BJ (cell line): ENCODE measurements at regions not wholly inside any gene's neighbourhood (a gene's known extent, or its start where the extent isn't known, plus 50 kb on each side); places are given as distances from the start of the nearest gene placed in this dataset.

Source experiments
- CTCF ChIA-PET: fragments of 350-600 bp; formaldehyde crosslinking; extraction: SDS; loops from one replicate; lab custom pipeline; 2021; ENCODE audit warnings: antibody characterized with exemption, inconsistent platforms; lab: Yijun Ruan, JAX
- POLR2A ChIA-PET: fragments of 300-600 bp; sonication (Branson Sonifier 250); formaldehyde crosslinking; extraction: SDS; loops from one replicate; lab custom pipeline; 2021; ENCODE audit warnings: antibody characterized with exemption; lab: Charles Lee
- DNase-seq: peaks from one replicate; pipeline ENCODE4 v3.0.0-alpha.2; 2011; ENCODE audit warnings: low read depth
- H3K27me3 ChIP-seq: 2 replicates; pipeline ENCODE4 v1.6.0; 2011; ENCODE audit warnings: low read length; ENCODE audit not compliant: control insufficient read depth, insufficient read depth
- H3K36me3 ChIP-seq: 2 replicates; pipeline ENCODE4 v1.5.1; 2011; ENCODE audit warnings: low read length; ENCODE audit not compliant: control insufficient read depth, insufficient read depth
- H3K4me3 ChIP-seq: 2 replicates; pipeline ENCODE4 v1.5.1; 2011; ENCODE audit warnings: low read depth, mild to moderate bottlenecking, control low read depth, low read length
- TF ChIP-seq, protein P1 (sequence below): IDR thresholded peaks from 2 replicates; pipeline ENCODE4 v1.5.1; 2011; ENCODE audit warnings: low read depth, mild to moderate bottlenecking, control low read depth, inconsistent platforms, low read length, moderate library complexity; ENCODE audit not compliant: insufficient read depth

DNA sequence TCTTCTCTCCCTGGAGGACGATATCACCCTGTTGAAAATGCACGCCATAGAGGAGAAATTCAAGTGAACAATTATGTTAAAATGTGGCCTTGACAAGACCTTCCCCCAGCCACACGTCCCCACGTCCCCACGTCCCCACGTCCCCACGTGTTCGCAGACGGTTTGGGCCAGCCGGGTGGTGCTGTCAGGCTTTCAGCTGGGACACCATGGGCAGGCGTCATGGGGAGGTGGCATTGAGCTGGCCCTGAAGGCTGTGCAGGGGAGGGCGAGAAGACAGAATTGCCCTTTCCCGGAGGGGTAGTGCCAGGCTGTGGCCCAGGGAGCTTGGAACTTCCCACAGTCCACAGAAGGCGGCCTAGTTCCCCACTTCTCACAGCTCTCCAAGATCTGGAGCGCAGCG is 240.7 kb upstream of the RAB6C start:
- Histone ChIP-seq H3K4me3 (no peak overlapping the region), H3K36me3 (no peaks in the 10 kb centered on the region), H3K27me3 (no peaks in the 10 kb centered on the region)
- DNase-seq = no peak
- ChIA-PET POLR2A (no interaction called here), CTCF (no interaction called here)
- TF ChIP-seq, protein P1, sequence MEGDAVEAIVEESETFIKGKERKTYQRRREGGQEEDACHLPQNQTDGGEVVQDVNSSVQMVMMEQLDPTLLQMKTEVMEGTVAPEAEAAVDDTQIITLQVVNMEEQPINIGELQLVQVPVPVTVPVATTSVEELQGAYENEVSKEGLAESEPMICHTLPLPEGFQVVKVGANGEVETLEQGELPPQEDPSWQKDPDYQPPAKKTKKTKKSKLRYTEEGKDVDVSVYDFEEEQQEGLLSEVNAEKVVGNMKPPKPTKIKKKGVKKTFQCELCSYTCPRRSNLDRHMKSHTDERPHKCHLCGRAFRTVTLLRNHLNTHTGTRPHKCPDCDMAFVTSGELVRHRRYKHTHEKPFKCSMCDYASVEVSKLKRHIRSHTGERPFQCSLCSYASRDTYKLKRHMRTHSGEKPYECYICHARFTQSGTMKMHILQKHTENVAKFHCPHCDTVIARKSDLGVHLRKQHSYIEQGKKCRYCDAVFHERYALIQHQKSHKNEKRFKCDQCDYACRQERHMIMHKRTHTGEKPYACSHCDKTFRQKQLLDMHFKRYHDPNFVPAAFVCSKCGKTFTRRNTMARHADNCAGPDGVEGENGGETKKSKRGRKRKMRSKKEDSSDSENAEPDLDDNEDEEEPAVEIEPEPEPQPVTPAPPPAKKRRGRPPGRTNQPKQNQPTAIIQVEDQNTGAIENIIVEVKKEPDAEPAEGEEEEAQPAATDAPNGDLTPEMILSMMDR = no peak

DNA sequence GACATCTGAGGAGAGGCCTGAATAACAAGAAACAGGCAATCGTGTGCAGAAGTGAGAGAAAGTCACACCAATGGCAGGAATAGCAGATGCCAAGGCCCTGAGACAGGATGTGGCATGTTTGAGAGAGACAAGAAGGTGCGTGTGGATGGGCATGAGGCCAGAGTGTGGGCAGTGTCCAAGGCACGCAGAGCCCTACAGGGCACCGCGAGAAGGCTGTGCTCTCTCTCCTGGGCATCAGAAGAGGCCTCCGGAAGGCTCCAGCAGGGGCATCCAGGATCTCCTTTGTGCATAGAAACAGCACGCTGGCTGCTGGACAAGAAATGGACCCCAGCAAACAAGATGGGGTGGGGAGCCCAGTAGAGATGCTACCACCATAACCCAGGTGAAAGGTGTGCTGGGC is 239.0 kb upstream of the RAB6C start:
- TF ChIP-seq, protein P1 = no peak
- CTCF ChIA-PET = no interaction called here

DNA sequence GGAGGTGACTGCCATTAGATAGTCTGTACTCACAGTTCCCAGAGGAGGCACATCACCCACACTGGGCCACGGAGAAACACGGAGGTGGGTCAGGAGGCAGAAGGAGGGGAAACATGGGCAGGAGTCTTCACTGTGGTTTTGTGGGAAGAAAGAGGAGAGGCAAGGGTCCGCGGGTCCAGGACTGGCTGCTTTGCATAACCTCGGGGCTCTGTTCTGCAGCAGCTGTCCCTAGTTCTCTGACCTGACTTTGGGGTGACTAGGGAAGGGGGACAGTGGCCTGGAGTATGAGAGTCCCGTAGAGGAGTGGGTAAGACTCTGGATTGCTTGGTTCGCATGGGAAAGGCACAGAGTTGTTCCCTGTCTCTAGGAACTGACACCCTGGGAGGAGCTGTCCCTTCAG is 238.3 kb upstream of the RAB6C start:
- TF ChIP-seq, protein P1 = no peak
- H3K4me3 ChIP-seq = no peak overlapping the region
- ChIA-PET POLR2A (no interaction called here), CTCF (no interaction called here)
- no peaks in the 10 kb centered on the region for H3K36me3 ChIP-seq
- H3K27me3 ChIP-seq = no peaks in the 10 kb centered on the region
- DNase-seq = no peak

More for the DNA sequence above, 239.0 kb upstream of the RAB6C start:
- POLR2A ChIA-PET = no interaction called here
- no peak for DNase-seq
- no peaks in the 10 kb centered on the region for H3K27me3 ChIP-seq
- H3K36me3 ChIP-seq = no peaks in the 10 kb centered on the region
- no peak overlapping the region for H3K4me3 ChIP-seq

DNA sequence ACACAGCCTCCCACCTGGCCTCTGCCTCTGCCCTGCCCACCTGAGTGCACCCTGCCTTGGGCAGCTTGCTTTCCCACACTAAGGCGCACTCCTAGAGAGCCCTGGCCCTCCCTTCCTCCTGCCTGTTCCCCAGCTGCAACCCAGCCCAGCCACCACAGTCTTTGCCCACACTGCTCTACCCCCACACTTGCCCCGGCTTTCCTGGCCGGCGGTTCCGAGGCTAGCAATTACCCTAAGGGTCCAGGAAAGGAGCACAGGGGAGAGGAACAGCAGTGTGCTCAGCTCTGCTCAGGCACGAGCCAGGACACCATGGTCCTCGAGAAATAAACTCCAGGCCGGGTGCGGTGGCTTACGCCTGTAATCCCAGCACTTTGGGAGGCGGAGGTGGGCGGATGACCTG is 237.8 kb upstream of the RAB6C start:
- Histone ChIP-seq H3K36me3 (no peaks in the 10 kb centered on the region), H3K27me3 (no peaks in the 10 kb centered on the region), H3K4me3 (no peak overlapping the region)
- ChIA-PET POLR2A (no interaction called here), CTCF (no interaction called here)
- TF ChIP-seq, protein P1 = no peak
- DNase-seq = no peak

DNA sequence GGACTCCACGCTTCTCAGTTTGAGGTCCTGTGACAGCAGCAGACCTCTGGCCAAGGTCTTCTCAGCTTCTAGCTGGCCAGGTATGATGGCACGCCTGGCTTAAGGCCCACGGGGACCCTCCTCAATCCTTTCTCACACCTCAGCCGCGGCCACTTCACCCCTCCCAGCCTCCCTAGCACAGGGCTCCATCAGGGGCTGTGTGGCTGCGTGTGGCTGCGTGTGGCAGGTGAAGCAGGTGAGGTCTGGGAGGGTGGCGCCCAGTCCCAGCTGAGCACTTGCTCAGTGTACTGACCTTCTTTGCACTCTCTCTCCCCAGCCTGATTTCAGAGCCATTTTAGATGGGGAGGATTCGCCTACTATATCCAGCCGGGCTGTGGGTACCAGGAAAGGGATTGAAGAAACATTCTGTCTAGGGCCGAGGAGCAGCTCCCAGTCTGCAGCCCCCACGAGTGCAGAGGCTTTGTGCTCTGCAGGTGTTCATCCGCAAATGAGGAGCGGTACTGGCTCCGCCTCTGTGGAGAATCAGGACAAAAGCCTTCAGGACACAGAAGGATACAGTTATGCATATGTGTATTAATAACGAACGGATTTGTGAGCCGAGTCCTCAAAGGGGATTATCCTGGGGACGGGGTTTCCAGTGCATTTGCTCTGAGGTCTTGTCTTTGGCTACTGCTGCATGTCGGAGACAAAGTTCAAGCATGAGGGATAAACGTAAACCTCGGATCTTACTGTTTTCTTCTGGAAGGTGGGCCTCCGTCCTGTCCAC is 236.9 kb upstream of the RAB6C start:
- Histone ChIP-seq H3K4me3 (no peak overlapping the region), H3K36me3 (no peaks in the 10 kb centered on the region), H3K27me3 (no peaks in the 10 kb centered on the region)
- TF ChIP-seq, protein P1 = no peak
- CTCF ChIA-PET = no interaction called here
- POLR2A ChIA-PET = no interaction called here
- DNase-seq = no peak
